ENCODE measurements at regions not wholly inside any gene's neighbourhood (a gene's known extent, or its start where the extent isn't known, plus 50 kb on each side); places are given as distances from the start of the nearest gene placed in this dataset.

GRCh38 chr1:219374636-219375035 is 201.0 kb downstream of the LYPLAL1 start:
- H3K36me3 ChIP-seq (ENCODE audit: control insufficient read depth, insufficient read depth, low read length), result no peaks in the 10 kb centered on the region
- no peaks in the 10 kb centered on the region for H3K27me3 ChIP-seq (ENCODE audit: control insufficient read depth, insufficient read depth, low read length)
- H3K4me1 ChIP-seq (ENCODE audit: control insufficient read depth, insufficient read depth, low read length), result no peaks in the 10 kb centered on the region
- no peaks in the 10 kb centered on the region for H3K9me3 ChIP-seq (ENCODE audit: control insufficient read depth, insufficient read depth, low read length)
- DNase-seq (ENCODE audit: low read depth in 4 of 6, low spot score in 6 of 6), result no peak
- no peak overlapping the region for H3K4me3 ChIP-seq (ENCODE audit: low read depth, low read length)
- H3K27ac ChIP-seq (ENCODE audit: low read depth, low read length), result no peak overlapping the region
- WGBS (ENCODE audit: insufficient coverage), result 80% methylated on average over 1 of the region's 4 CpGs

- no CpG with 5 or more reads among the region's 5 CpGs for WGBS (ENCODE audit: insufficient coverage)
- no peaks in the 10 kb centered on the region for H3K36me3 ChIP-seq (ENCODE audit: control insufficient read depth, insufficient read depth, low read length)
- DNase-seq (ENCODE audit: low read depth in 4 of 6, low spot score in 6 of 6), result no peak
- no peak overlapping the region for H3K27ac ChIP-seq (ENCODE audit: low read depth, low read length)
- H3K27me3 ChIP-seq (ENCODE audit: control insufficient read depth, insufficient read depth, low read length), result no peaks in the 10 kb centered on the region
- no peaks in the 10 kb centered on the region for H3K9me3 ChIP-seq (ENCODE audit: control insufficient read depth, insufficient read depth, low read length)
- no peaks in the 10 kb centered on the region for H3K4me1 ChIP-seq (ENCODE audit: control insufficient read depth, insufficient read depth, low read length)
- no peak overlapping the region for H3K4me3 ChIP-seq (ENCODE audit: low read depth, low read length)
These were observed 200.4 kb downstream of the LYPLAL1 start for GRCh38 chr1:219374046-219374566.

- H3K36me3 ChIP-seq (ENCODE audit: control insufficient read depth, insufficient read depth, low read length), result no peaks in the 10 kb centered on the region
- DNase-seq (ENCODE audit: low read depth in 4 of 6, low spot score in 6 of 6), result no peak
- no CpG with 5 or more reads among the region's 1 CpG for WGBS (ENCODE audit: insufficient coverage)
These were observed 199.9 kb downstream of the LYPLAL1 start for GRCh38 chr1:219373616-219373935.

GRCh38 chr1:219372916-219373615 is 199.4 kb downstream of the LYPLAL1 start:
- Histone ChIP-seq H3K4me1 (ENCODE audit: control insufficient read depth, insufficient read depth, low read length) (no peaks in the 10 kb centered on the region), H3K4me3 (ENCODE audit: low read depth, low read length) (no peak overlapping the region), H3K36me3 (ENCODE audit: control insufficient read depth, insufficient read depth, low read length) (no peaks in the 10 kb centered on the region), H3K9me3 (ENCODE audit: control insufficient read depth, insufficient read depth, low read length) (no peaks in the 10 kb centered on the region), H3K27me3 (ENCODE audit: control insufficient read depth, insufficient read depth, low read length) (no peaks in the 10 kb centered on the region), H3K27ac (ENCODE audit: low read depth, low read length) (no peak overlapping the region)
- DNase-seq (ENCODE audit: low read depth in 4 of 6, low spot score in 6 of 6), result no peak
- WGBS (ENCODE audit: insufficient coverage), result no CpG with 5 or more reads among the region's 6 CpGs

More at GRCh38 chr1:219373616-219373935, 199.9 kb downstream of the LYPLAL1 start:
- no peaks in the 10 kb centered on the region for H3K27me3 ChIP-seq (ENCODE audit: control insufficient read depth, insufficient read depth, low read length)
- H3K4me3 ChIP-seq (ENCODE audit: low read depth, low read length), result no peak overlapping the region
- H3K9me3 ChIP-seq (ENCODE audit: control insufficient read depth, insufficient read depth, low read length), result no peaks in the 10 kb centered on the region
- H3K27ac ChIP-seq (ENCODE audit: low read depth, low read length), result no peak overlapping the region
- H3K4me1 ChIP-seq (ENCODE audit: control insufficient read depth, insufficient read depth, low read length), result no peaks in the 10 kb centered on the region

GRCh38 chr1:219371471-219371870 is 197.8 kb downstream of the LYPLAL1 start:
- Histone ChIP-seq H3K36me3 (ENCODE audit: control insufficient read depth, insufficient read depth, low read length) (no peaks in the 10 kb centered on the region), H3K4me3 (ENCODE audit: low read depth, low read length) (no peak overlapping the region), H3K4me1 (ENCODE audit: control insufficient read depth, insufficient read depth, low read length) (no peaks in the 10 kb centered on the region), H3K27ac (ENCODE audit: low read depth, low read length) (no peak overlapping the region), H3K27me3 (ENCODE audit: control insufficient read depth, insufficient read depth, low read length) (no peaks in the 10 kb centered on the region), H3K9me3 (ENCODE audit: control insufficient read depth, insufficient read depth, low read length) (no peaks in the 10 kb centered on the region)
- 60% methylated on average over 2 of the region's 2 CpGs for WGBS (ENCODE audit: insufficient coverage)
- DNase-seq (ENCODE audit: low read depth in 4 of 6, low spot score in 6 of 6), result no peak

GRCh38 chr1:219367496-219367895 is 193.8 kb downstream of the LYPLAL1 start:
- H3K27ac ChIP-seq (ENCODE audit: low read depth, low read length), result no peak overlapping the region
- no peak for DNase-seq (ENCODE audit: low read depth in 4 of 6, low spot score in 6 of 6)

GRCh38 chr1:219365451-219365850 is 191.8 kb downstream of the LYPLAL1 start:
- Histone ChIP-seq H3K27ac (ENCODE audit: low read depth, low read length) (no peak overlapping the region), H3K4me3 (ENCODE audit: low read depth, low read length) (no peak overlapping the region), H3K27me3 (ENCODE audit: control insufficient read depth, insufficient read depth, low read length) (no peaks in the 10 kb centered on the region), H3K36me3 (ENCODE audit: control insufficient read depth, insufficient read depth, low read length) (no peaks in the 10 kb centered on the region), H3K9me3 (ENCODE audit: control insufficient read depth, insufficient read depth, low read length) (no peaks in the 10 kb centered on the region), H3K4me1 (ENCODE audit: control insufficient read depth, insufficient read depth, low read length) (no peaks in the 10 kb centered on the region)
- DNase-seq (ENCODE audit: low read depth in 4 of 6, low spot score in 6 of 6), result no peak
- WGBS (ENCODE audit: insufficient coverage), result no CpG with 5 or more reads among the region's 1 CpG

More at GRCh38 chr1:219367496-219367895, 193.8 kb downstream of the LYPLAL1 start:
- Histone ChIP-seq H3K27me3 (ENCODE audit: control insufficient read depth, insufficient read depth, low read length) (no peaks in the 10 kb centered on the region), H3K4me1 (ENCODE audit: control insufficient read depth, insufficient read depth, low read length) (no peaks in the 10 kb centered on the region), H3K4me3 (ENCODE audit: low read depth, low read length) (no peak overlapping the region), H3K9me3 (ENCODE audit: control insufficient read depth, insufficient read depth, low read length) (no peaks in the 10 kb centered on the region), H3K36me3 (ENCODE audit: control insufficient read depth, insufficient read depth, low read length) (no peaks in the 10 kb centered on the region)
- 83% methylated on average over 1 of the region's 3 CpGs for WGBS (ENCODE audit: insufficient coverage)

GRCh38 chr1:219362702-219363101 is 189.0 kb downstream of the LYPLAL1 start:
- H3K9me3 ChIP-seq (ENCODE audit: control insufficient read depth, insufficient read depth, low read length), result no peaks in the 10 kb centered on the region
- 94% methylated on average over 1 of the region's 3 CpGs for WGBS (ENCODE audit: insufficient coverage)
- H3K4me1 ChIP-seq (ENCODE audit: control insufficient read depth, insufficient read depth, low read length), result no peaks in the 10 kb centered on the region

GRCh38 chr1:219359126-219359525 is 185.4 kb downstream of the LYPLAL1 start:
- Histone ChIP-seq H3K9me3 (ENCODE audit: control insufficient read depth, insufficient read depth, low read length) (no peaks in the 10 kb centered on the region), H3K4me3 (ENCODE audit: low read depth, low read length) (no peak overlapping the region), H3K27ac (ENCODE audit: low read depth, low read length) (no peak overlapping the region), H3K4me1 (ENCODE audit: control insufficient read depth, insufficient read depth, low read length) (no peaks in the 10 kb centered on the region), H3K36me3 (ENCODE audit: control insufficient read depth, insufficient read depth, low read length) (no peaks in the 10 kb centered on the region), H3K27me3 (ENCODE audit: control insufficient read depth, insufficient read depth, low read length) (no peaks in the 10 kb centered on the region)
- peak in 2 of 6 donors; percentile 22 to 46 for DNase-seq (ENCODE audit: low read depth in 4 of 6, low spot score in 6 of 6)
- WGBS (ENCODE audit: insufficient coverage), result 18% methylated on average over 2 of the region's 2 CpGs

More at GRCh38 chr1:219362702-219363101, 189.0 kb downstream of the LYPLAL1 start:
- Histone ChIP-seq H3K27ac (ENCODE audit: low read depth, low read length) (no peak overlapping the region), H3K4me3 (ENCODE audit: low read depth, low read length) (no peak overlapping the region), H3K27me3 (ENCODE audit: control insufficient read depth, insufficient read depth, low read length) (no peaks in the 10 kb centered on the region), H3K36me3 (ENCODE audit: control insufficient read depth, insufficient read depth, low read length) (no peaks in the 10 kb centered on the region)
- no peak for DNase-seq (ENCODE audit: low read depth in 4 of 6, low spot score in 6 of 6)

- H3K27me3 ChIP-seq (ENCODE audit: control insufficient read depth, insufficient read depth, low read length), result no peaks in the 10 kb centered on the region
- H3K27ac ChIP-seq (ENCODE audit: low read depth, low read length), result no peak overlapping the region
- DNase-seq (ENCODE audit: low read depth in 4 of 6, low spot score in 6 of 6), result no peak
- H3K4me3 ChIP-seq (ENCODE audit: low read depth, low read length), result no peak overlapping the region
- no CpG with 5 or more reads among the region's 2 CpGs for WGBS (ENCODE audit: insufficient coverage)
- no peaks in the 10 kb centered on the region for H3K9me3 ChIP-seq (ENCODE audit: control insufficient read depth, insufficient read depth, low read length)
- H3K36me3 ChIP-seq (ENCODE audit: control insufficient read depth, insufficient read depth, low read length), result no peaks in the 10 kb centered on the region
- no peaks in the 10 kb centered on the region for H3K4me1 ChIP-seq (ENCODE audit: control insufficient read depth, insufficient read depth, low read length)
These were observed 184.4 kb downstream of the LYPLAL1 start for GRCh38 chr1:219358080-219358479.
